ENCODE measurements at regions not wholly inside any gene's neighbourhood (a gene's known extent, or its start where the extent isn't known, plus 50 kb on each side); places are given as distances from the start of the nearest gene placed in this dataset.

GRCh38 chr6:48057601-48058000, 53.4 kb downstream of the PTCHD4 start:
- TF ChIP-seq, protein P1, sequence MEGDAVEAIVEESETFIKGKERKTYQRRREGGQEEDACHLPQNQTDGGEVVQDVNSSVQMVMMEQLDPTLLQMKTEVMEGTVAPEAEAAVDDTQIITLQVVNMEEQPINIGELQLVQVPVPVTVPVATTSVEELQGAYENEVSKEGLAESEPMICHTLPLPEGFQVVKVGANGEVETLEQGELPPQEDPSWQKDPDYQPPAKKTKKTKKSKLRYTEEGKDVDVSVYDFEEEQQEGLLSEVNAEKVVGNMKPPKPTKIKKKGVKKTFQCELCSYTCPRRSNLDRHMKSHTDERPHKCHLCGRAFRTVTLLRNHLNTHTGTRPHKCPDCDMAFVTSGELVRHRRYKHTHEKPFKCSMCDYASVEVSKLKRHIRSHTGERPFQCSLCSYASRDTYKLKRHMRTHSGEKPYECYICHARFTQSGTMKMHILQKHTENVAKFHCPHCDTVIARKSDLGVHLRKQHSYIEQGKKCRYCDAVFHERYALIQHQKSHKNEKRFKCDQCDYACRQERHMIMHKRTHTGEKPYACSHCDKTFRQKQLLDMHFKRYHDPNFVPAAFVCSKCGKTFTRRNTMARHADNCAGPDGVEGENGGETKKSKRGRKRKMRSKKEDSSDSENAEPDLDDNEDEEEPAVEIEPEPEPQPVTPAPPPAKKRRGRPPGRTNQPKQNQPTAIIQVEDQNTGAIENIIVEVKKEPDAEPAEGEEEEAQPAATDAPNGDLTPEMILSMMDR (IDR thresholded peaks at IDR 0.05), result no peak
- Mint-ChIP-seq H3K36me3 (ENCODE audit: unreplicated experiment) (no peaks in the 10 kb centered on the region), H3K4me1 (ENCODE audit: unreplicated experiment) (peaks cover 12% of the 10 kb centered on the region), H3K4me3 (ENCODE audit: unreplicated experiment) (no peak overlapping the region), H3K9me3 (ENCODE audit: unreplicated experiment) (no peaks in the 10 kb centered on the region), H3K27me3 (ENCODE audit: unreplicated experiment) (peaks cover 2% of the 10 kb centered on the region), H3K27ac (ENCODE audit: unreplicated experiment) (no peak overlapping the region)
- DNase-seq (ENCODE audit: extremely low spot score, unreplicated experiment), result no peak

- TF ChIP-seq, protein P1 (IDR thresholded peaks at IDR 0.05), result no peak
- Mint-ChIP-seq H3K9me3 (ENCODE audit: unreplicated experiment) (no peaks in the 10 kb centered on the region), H3K27me3 (ENCODE audit: unreplicated experiment) (peaks cover 14% of the 10 kb centered on the region), H3K4me1 (ENCODE audit: unreplicated experiment) (peaks cover 11% of the 10 kb centered on the region), H3K27ac (ENCODE audit: unreplicated experiment) (peak overlapping the region; percentile 10), H3K36me3 (ENCODE audit: unreplicated experiment) (no peaks in the 10 kb centered on the region), H3K4me3 (ENCODE audit: unreplicated experiment) (no peak overlapping the region)
- DNase-seq (ENCODE audit: extremely low spot score, unreplicated experiment), result no peak
These were observed 62.4 kb downstream of the PTCHD4 start for GRCh38 chr6:48048451-48049146.

DNA sequence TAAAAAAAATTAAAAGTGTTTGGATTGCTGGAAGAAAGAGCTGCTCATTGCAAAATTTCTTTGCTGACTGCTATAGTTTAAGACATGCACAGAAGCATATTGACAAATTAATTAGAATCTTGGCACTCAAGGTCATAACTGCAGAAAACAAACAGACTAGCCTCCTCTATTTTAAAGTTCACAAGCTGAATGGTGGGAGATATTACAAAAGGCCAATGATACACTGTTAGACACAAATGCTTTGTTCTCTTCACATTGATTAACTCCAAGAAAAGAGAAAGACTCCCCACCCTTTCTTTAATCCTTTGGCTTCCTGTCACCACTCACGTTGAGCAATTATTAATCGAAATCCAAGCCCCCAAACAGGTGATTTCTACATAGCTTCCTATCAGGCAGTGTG, 69.1 kb downstream of the PTCHD4 start:
- DNase-seq (ENCODE audit: extremely low spot score, unreplicated experiment), result no peak
- TF ChIP-seq, protein P1 (IDR thresholded peaks at IDR 0.05), result no peak
- Mint-ChIP-seq H3K27me3 (ENCODE audit: unreplicated experiment) (peaks cover 8% of the 10 kb centered on the region), H3K9me3 (ENCODE audit: unreplicated experiment) (no peaks in the 10 kb centered on the region), H3K36me3 (ENCODE audit: unreplicated experiment) (no peaks in the 10 kb centered on the region), H3K4me1 (ENCODE audit: unreplicated experiment) (peaks cover 3% of the 10 kb centered on the region), H3K4me3 (ENCODE audit: unreplicated experiment) (no peak overlapping the region), H3K27ac (ENCODE audit: unreplicated experiment) (no peak overlapping the region)

- H3K9me3 Mint-ChIP-seq (ENCODE audit: unreplicated experiment), result no peaks in the 10 kb centered on the region
- H3K27ac Mint-ChIP-seq (ENCODE audit: unreplicated experiment), result no peak overlapping the region
- H3K27me3 Mint-ChIP-seq (ENCODE audit: unreplicated experiment), result peaks cover 3% of the 10 kb centered on the region
- H3K36me3 Mint-ChIP-seq (ENCODE audit: unreplicated experiment), result no peaks in the 10 kb centered on the region
- TF ChIP-seq, protein P1 (IDR thresholded peaks at IDR 0.05), result no peak
- H3K4me3 Mint-ChIP-seq (ENCODE audit: unreplicated experiment), result no peak overlapping the region
- no peak for DNase-seq (ENCODE audit: extremely low spot score, unreplicated experiment)
- H3K4me1 Mint-ChIP-seq (ENCODE audit: unreplicated experiment), result peaks cover 11% of the 10 kb centered on the region
These were observed 73.1 kb downstream of the PTCHD4 start for GRCh38 chr6:48037946-48038345.

DNA sequence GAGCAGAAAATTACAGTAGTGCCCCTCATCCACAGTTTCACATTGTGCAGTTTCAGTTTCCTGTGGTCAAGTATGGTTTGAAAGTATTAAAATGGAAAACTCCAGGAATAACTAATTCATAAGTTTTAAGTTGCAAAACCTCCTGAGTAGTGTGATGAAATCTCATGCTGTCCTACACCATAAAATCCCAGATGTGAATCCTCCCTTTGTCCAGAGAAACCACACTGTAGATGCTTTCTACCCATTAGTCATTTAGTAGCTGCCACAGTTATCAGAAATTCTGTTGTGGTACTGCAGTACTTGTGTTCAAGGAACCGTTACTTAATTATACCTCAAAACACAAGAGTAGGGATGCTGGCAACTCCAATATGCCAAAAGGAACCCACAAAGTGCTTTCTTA, 74.7 kb downstream of the PTCHD4 start:
- no peaks in the 10 kb centered on the region for H3K36me3 Mint-ChIP-seq (ENCODE audit: unreplicated experiment)
- TF ChIP-seq, protein P1 (IDR thresholded peaks at IDR 0.05), result no peak
- no peak overlapping the region for H3K4me3 Mint-ChIP-seq (ENCODE audit: unreplicated experiment)
- H3K27ac Mint-ChIP-seq (ENCODE audit: unreplicated experiment), result no peak overlapping the region
- no peaks in the 10 kb centered on the region for H3K9me3 Mint-ChIP-seq (ENCODE audit: unreplicated experiment)
- H3K27me3 Mint-ChIP-seq (ENCODE audit: unreplicated experiment), result no peaks in the 10 kb centered on the region
- DNase-seq (ENCODE audit: extremely low spot score, unreplicated experiment), result no peak
- H3K4me1 Mint-ChIP-seq (ENCODE audit: unreplicated experiment), result peaks cover 19% of the 10 kb centered on the region
